ENCODE measurements at regions not wholly inside any gene's neighbourhood (a gene's known extent, or its start where the extent isn't known, plus 50 kb on each side); places are given as distances from the start of the nearest gene placed in this dataset.
"Not testable (repeated sequence)": the region's sequence is repeated elsewhere in the genome, so short reads cannot be mapped to it uniquely, and the experiment has no call there.

DNA sequence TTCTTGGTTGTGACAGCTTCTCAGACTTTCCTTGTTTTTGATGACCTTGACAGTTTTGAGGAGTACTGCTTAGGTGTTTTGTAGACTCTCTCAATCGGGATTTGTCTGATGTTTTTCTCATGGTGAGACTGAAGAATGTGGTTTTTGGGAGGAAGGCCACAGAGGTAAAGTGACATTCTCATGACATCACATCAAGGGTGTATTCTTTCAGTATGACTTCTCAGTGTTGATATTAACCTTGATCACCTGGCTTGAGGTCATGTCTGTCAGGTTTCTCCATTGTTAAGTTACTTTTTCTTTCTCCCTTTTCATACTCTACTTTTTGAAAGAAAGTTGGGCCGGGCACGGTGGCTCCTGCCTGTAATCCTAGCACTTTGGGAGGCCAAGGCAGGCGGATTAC is 269.9 kb downstream of the ZNF37A start:
- not testable (repeated sequence) for H4K8ac ChIP-seq (replicated peaks; ENCODE audit: insufficient read length, low read depth, low read length); H3K4me1 Mint-ChIP-seq; H2AFZ ChIP-seq (ENCODE audit: low read length); H3K9ac ChIP-seq (ENCODE audit: extremely low read depth, insufficient read length, low read length); H3K14ac ChIP-seq (ENCODE audit: insufficient read depth, low read length); H4K5ac ChIP-seq (ENCODE audit: insufficient read length, low read depth, low read length); H2BK20ac ChIP-seq (ENCODE audit: low read depth, low read length, poor library complexity, severe bottlenecking); H2BK5ac ChIP-seq (ENCODE audit: insufficient read length, low read length); H2BK120ac ChIP-seq (ENCODE audit: low read depth, low read length, poor library complexity, severe bottlenecking); H3K27me3 Mint-ChIP-seq (ENCODE audit: low read depth); H3K4me2 ChIP-seq (ENCODE audit: insufficient read depth, insufficient read length, low read length); H3K27ac ChIP-seq (ENCODE audit: insufficient read length, low read depth, low read length); H3K18ac ChIP-seq (ENCODE audit: insufficient read length, low read depth, low read length); DNase-seq; H2BK15ac ChIP-seq (ENCODE audit: low read depth, low read length); H3K23ac ChIP-seq (ENCODE audit: insufficient read length, low read depth, low read length); H2BK12ac ChIP-seq (ENCODE audit: insufficient read length, low read depth, low read length); H2AK5ac ChIP-seq (ENCODE audit: insufficient read length, low read length); H4K91ac ChIP-seq (ENCODE audit: insufficient read length, low read depth, low read length); H3K27me3 ChIP-seq (ENCODE audit: insufficient read depth, low read length); H3K4me1 ChIP-seq (ENCODE audit: insufficient read depth, low read length); H3K9me3 ChIP-seq (ENCODE audit: control insufficient read depth, low read depth, low read length); H3K56ac ChIP-seq (ENCODE audit: insufficient read length, low read depth, low read length); H3K79me1 ChIP-seq (ENCODE audit: insufficient read depth, low read depth, low read length, poor library complexity, severe bottlenecking); H3T11ph ChIP-seq (ENCODE audit: low read length); H4K20me1 ChIP-seq (ENCODE audit: control insufficient read depth, insufficient read depth, insufficient read length); H3K4ac ChIP-seq (ENCODE audit: low read depth, low read length); H3K27ac Mint-ChIP-seq; H3K23me2 ChIP-seq (ENCODE audit: insufficient read length, low read depth, low read length, poor library complexity, severe bottlenecking); H3K79me2 ChIP-seq (ENCODE audit: insufficient read depth, low read length); H3K4me3 Mint-ChIP-seq
- H3K36me3 Mint-ChIP-seq (ENCODE audit: insufficient read depth in 1 of 3, low read depth in 3 of 3) = peaks cover 0 to 38% (median 25%) of the 10 kb centered on the region in 3 experiments; a peak in 5 of 7 replicates
- no CpG with 5 or more reads among the region's 4 CpGs for WGBS (ENCODE audit: extremely low coverage, insufficient read length, low lambda C conversion rate)
- peaks cover 0 to 38% of the 10 kb centered on the region in 2 experiments; a peak in 3 of 5 replicates for H3K9me3 Mint-ChIP-seq

Data from H9 (cell line).